Astrocyte of the spinal cord (primary cell): ENCODE measurements at regions not wholly inside any gene's neighbourhood (a gene's known extent, or its start where the extent isn't known, plus 50 kb on each side); places are given as distances from the start of the nearest gene placed in this dataset.

Source experiments
- DNase-seq: peaks from one replicate; pipeline ENCODE4 v3.0.0; 2011; ENCODE audit warnings: low read depth, low spot score
- H3K4me3 ChIP-seq: 2 replicates; pipeline ENCODE4 v1.5.1; 2011; ENCODE audit warnings: low read depth, mild to moderate bottlenecking, low read length, moderate library complexity
- CTCF ChIP-seq: IDR thresholded peaks from 2 replicates; pipeline ENCODE4 v1.5.1; 2012; ENCODE audit warnings: low read depth, mild to moderate bottlenecking, low read length, inconsistent platforms
- in situ Hi-C: cut with HindIII; loops from 2 replicates; pipeline ENCODE4 v1.10.0; 2017; ENCODE audit warnings: low sequenced_read_pairs

- no peak for TF ChIP-seq CTCF
- H3K4me3 ChIP-seq = no peak overlapping the region
- no peak for DNase-seq
- in situ Hi-C loops = no loop called here
Measured at GRCh38 chr5:158368686-158369085, 509.7 kb upstream of the CLINT1 start.

GRCh38 chr5:158364367-158364766, 505.4 kb upstream of the CLINT1 start:
- DNase-seq = no peak
- TF ChIP-seq CTCF = no peak
- H3K4me3 ChIP-seq = no peak overlapping the region
- in situ Hi-C loops = no loop called here

GRCh38 chr5:158354958-158355357, 496.0 kb upstream of the CLINT1 start:
- DNase-seq = no peak
- no peak overlapping the region for H3K4me3 ChIP-seq
- TF ChIP-seq CTCF = no peak
- in situ Hi-C loops = no loop called here

GRCh38 chr5:158351485-158352125, 492.7 kb upstream of the CLINT1 start:
- DNase-seq = no peak
- TF ChIP-seq CTCF = no peak
- no peak overlapping the region for H3K4me3 ChIP-seq
- in situ Hi-C loops = no loop called here

GRCh38 chr5:158349987-158350386, 491.0 kb upstream of the CLINT1 start:
- in situ Hi-C loops = no loop called here
- H3K4me3 ChIP-seq = no peak overlapping the region
- DNase-seq = no peak
- no peak for TF ChIP-seq CTCF

GRCh38 chr5:158344376-158344775, 485.4 kb upstream of the CLINT1 start:
- TF ChIP-seq CTCF = no peak
- no peak for DNase-seq
- in situ Hi-C loops = no loop called here
- no peak overlapping the region for H3K4me3 ChIP-seq
